ENCODE measurements at regions not wholly inside any gene's neighbourhood (a gene's known extent, or its start where the extent isn't known, plus 50 kb on each side); places are given as distances from the start of the nearest gene placed in this dataset.

DNA sequence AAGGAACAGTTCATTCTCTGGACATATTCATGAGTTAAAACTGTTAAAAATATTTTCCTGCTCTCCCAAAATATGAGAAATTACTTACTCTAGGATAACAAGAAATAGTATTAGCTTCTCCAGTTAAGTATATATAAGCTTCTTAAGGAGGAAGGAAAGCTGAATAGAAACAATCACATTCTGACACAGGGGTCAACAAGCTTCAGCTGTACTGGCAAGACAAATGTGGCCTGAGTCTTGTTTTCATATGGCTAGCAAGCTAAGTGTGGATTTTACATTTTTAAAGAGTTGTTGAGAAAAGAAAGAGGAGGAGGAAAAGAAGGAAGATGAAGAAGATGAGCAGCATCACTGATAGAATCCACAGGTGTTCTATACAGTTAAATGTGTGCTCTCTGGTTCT lies 313.8 kb downstream of the ZPLD1 start:
- no peak for DNase-seq
- no peak overlapping the region for H3K27ac ChIP-seq (ENCODE audit: low read length)
- H4K20me1 ChIP-seq (ENCODE audit: insufficient read depth, low read length), result no peaks in the 10 kb centered on the region
- ATAC-seq (ENCODE audit: insufficient read depth, low read depth), result no peak
- H3K4me1 ChIP-seq (ENCODE audit: insufficient read depth, low read length), result no peaks in the 10 kb centered on the region
- H3K9me3 ChIP-seq (ENCODE audit: insufficient read depth, low read length, severe bottlenecking), result no peaks in the 10 kb centered on the region
- H3K79me2 ChIP-seq (ENCODE audit: insufficient read depth, low read length), result no peaks in the 10 kb centered on the region
- H3K27me3 ChIP-seq (ENCODE audit: insufficient read depth, low read length, poor library complexity), result no peaks in the 10 kb centered on the region
- no peak overlapping the region for H2AFZ ChIP-seq (ENCODE audit: low read depth, low read length)
- TF ChIP-seq, protein P1, sequence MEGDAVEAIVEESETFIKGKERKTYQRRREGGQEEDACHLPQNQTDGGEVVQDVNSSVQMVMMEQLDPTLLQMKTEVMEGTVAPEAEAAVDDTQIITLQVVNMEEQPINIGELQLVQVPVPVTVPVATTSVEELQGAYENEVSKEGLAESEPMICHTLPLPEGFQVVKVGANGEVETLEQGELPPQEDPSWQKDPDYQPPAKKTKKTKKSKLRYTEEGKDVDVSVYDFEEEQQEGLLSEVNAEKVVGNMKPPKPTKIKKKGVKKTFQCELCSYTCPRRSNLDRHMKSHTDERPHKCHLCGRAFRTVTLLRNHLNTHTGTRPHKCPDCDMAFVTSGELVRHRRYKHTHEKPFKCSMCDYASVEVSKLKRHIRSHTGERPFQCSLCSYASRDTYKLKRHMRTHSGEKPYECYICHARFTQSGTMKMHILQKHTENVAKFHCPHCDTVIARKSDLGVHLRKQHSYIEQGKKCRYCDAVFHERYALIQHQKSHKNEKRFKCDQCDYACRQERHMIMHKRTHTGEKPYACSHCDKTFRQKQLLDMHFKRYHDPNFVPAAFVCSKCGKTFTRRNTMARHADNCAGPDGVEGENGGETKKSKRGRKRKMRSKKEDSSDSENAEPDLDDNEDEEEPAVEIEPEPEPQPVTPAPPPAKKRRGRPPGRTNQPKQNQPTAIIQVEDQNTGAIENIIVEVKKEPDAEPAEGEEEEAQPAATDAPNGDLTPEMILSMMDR (IDR thresholded peaks at IDR 0.05; ENCODE audit: borderline replicate concordance, extremely low read depth, low read length, poor library complexity, severe bottlenecking), result no peak
- no peak for TF ChIP-seq EZH2 (IDR thresholded peaks at IDR 0.05; ENCODE audit: borderline replicate concordance, low read depth, low read length, severe bottlenecking)
- H3K36me3 ChIP-seq (ENCODE audit: insufficient read depth, low read length), result no peaks in the 10 kb centered on the region
- H3K4me3 ChIP-seq (ENCODE audit: low read depth in 1 of 2, low read length in 2 of 2), result no peak overlapping the region
- H3K4me2 ChIP-seq (ENCODE audit: insufficient read depth, low read length), result no peak overlapping the region
- no peak overlapping the region for H3K9ac ChIP-seq (ENCODE audit: low read depth, low read length)

DNA sequence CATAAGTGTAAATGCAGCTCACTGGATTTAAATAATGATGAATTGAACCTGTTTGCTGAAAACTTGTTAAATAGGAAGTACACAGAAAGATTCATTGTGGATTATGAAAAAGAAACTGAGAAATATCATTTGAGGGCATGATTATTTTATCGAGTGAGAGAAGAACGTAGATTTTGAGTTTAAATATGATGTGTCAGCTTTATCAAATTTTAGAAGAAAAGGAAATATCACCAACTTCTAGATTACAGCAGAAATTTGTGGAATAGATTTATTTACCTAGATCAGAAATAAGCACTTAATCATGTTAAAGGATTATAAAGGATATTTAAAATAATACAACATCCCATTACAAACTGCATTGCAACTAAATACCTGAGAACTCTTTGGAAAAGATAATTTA lies 315.5 kb downstream of the ZPLD1 start:
- Histone ChIP-seq H3K79me2 (ENCODE audit: insufficient read depth, low read length) (no peaks in the 10 kb centered on the region), H3K4me3 (ENCODE audit: low read depth in 1 of 2, low read length in 2 of 2) (no peak overlapping the region), H3K27me3 (ENCODE audit: insufficient read depth, low read length, poor library complexity) (no peaks in the 10 kb centered on the region), H3K9ac (ENCODE audit: low read depth, low read length) (no peak overlapping the region), H3K4me2 (ENCODE audit: insufficient read depth, low read length) (no peak overlapping the region), H4K20me1 (ENCODE audit: insufficient read depth, low read length) (no peaks in the 10 kb centered on the region), H3K36me3 (ENCODE audit: insufficient read depth, low read length) (no peaks in the 10 kb centered on the region), H3K27ac (ENCODE audit: low read length) (no peak overlapping the region), H3K9me3 (ENCODE audit: insufficient read depth, low read length, severe bottlenecking) (no peaks in the 10 kb centered on the region), H2AFZ (ENCODE audit: low read depth, low read length) (no peak overlapping the region), H3K4me1 (ENCODE audit: insufficient read depth, low read length) (no peaks in the 10 kb centered on the region)
- ATAC-seq (ENCODE audit: insufficient read depth, low read depth) (no peak), DNase-seq (no peak)
- no peak for TF ChIP-seq EZH2 (IDR thresholded peaks at IDR 0.05; ENCODE audit: borderline replicate concordance, low read depth, low read length, severe bottlenecking)
- TF ChIP-seq, protein P1 (IDR thresholded peaks at IDR 0.05; ENCODE audit: borderline replicate concordance, extremely low read depth, low read length, poor library complexity, severe bottlenecking), result no peak

DNA sequence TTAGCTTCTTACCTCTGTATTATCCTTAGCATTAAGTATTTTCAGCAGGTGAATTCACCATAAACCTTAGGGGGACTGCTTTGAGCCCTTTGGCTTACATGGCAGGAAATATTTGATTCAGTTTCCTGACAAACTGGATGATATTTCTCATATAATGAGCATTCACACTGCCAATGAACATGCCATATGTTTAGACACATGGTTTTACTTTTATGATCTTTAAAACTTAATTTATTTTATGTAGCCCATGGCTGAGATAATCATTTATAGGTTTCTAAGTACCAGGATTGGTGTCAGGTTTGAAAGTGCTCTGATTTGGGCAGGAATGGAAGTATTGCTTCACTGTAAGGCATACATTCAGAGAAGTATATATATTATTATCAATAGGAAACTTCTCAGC lies 319.1 kb downstream of the ZPLD1 start:
- H3K27ac ChIP-seq (ENCODE audit: low read length), result no peak overlapping the region
- no peaks in the 10 kb centered on the region for H4K20me1 ChIP-seq (ENCODE audit: insufficient read depth, low read length)
- no peak overlapping the region for H2AFZ ChIP-seq (ENCODE audit: low read depth, low read length)
- no peaks in the 10 kb centered on the region for H3K79me2 ChIP-seq (ENCODE audit: insufficient read depth, low read length)
- no peak overlapping the region for H3K4me3 ChIP-seq (ENCODE audit: low read depth in 1 of 2, low read length in 2 of 2)
- no peaks in the 10 kb centered on the region for H3K36me3 ChIP-seq (ENCODE audit: insufficient read depth, low read length)
- ATAC-seq (ENCODE audit: insufficient read depth, low read depth), result no peak
- no peaks in the 10 kb centered on the region for H3K27me3 ChIP-seq (ENCODE audit: insufficient read depth, low read length, poor library complexity)
- H3K9me3 ChIP-seq (ENCODE audit: insufficient read depth, low read length, severe bottlenecking), result no peaks in the 10 kb centered on the region
- TF ChIP-seq, protein P1 (IDR thresholded peaks at IDR 0.05; ENCODE audit: borderline replicate concordance, extremely low read depth, low read length, poor library complexity, severe bottlenecking), result no peak
- no peak for TF ChIP-seq EZH2 (IDR thresholded peaks at IDR 0.05; ENCODE audit: borderline replicate concordance, low read depth, low read length, severe bottlenecking)
- H3K9ac ChIP-seq (ENCODE audit: low read depth, low read length), result no peak overlapping the region
- H3K4me2 ChIP-seq (ENCODE audit: insufficient read depth, low read length), result no peak overlapping the region
- DNase-seq, result no peak
- no peaks in the 10 kb centered on the region for H3K4me1 ChIP-seq (ENCODE audit: insufficient read depth, low read length)

DNA sequence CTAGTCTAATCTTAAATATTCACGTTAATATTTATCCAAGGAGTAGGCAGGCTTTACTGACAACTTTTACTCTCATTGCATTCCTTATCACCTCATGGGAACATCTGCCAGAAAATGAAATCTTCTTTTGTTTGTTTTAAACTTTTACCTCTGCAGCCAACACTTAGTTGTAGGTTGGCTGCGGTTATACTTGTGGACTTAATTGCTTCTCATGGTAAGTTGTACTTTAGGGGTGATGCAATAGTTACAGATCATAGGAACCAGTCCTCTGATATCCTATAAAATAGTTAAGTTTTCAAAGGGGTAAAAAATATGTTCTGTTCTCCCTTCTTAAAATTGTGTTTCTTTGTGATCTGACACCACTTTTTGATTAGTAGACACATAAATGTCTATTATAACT lies 321.9 kb downstream of the ZPLD1 start:
- Histone ChIP-seq H3K4me1 (ENCODE audit: insufficient read depth, low read length) (no peaks in the 10 kb centered on the region), H3K9me3 (ENCODE audit: insufficient read depth, low read length, severe bottlenecking) (no peaks in the 10 kb centered on the region), H3K36me3 (ENCODE audit: insufficient read depth, low read length) (no peaks in the 10 kb centered on the region), H3K4me3 (ENCODE audit: low read depth in 1 of 2, low read length in 2 of 2) (no peak overlapping the region), H3K4me2 (ENCODE audit: insufficient read depth, low read length) (no peak overlapping the region), H4K20me1 (ENCODE audit: insufficient read depth, low read length) (no peaks in the 10 kb centered on the region), H3K79me2 (ENCODE audit: insufficient read depth, low read length) (no peaks in the 10 kb centered on the region), H2AFZ (ENCODE audit: low read depth, low read length) (no peak overlapping the region), H3K27ac (ENCODE audit: low read length) (no peak overlapping the region), H3K9ac (ENCODE audit: low read depth, low read length) (no peak overlapping the region), H3K27me3 (ENCODE audit: insufficient read depth, low read length, poor library complexity) (no peaks in the 10 kb centered on the region)
- DNase-seq, result no peak
- TF ChIP-seq, protein P1 (IDR thresholded peaks at IDR 0.05; ENCODE audit: borderline replicate concordance, extremely low read depth, low read length, poor library complexity, severe bottlenecking), result no peak
- TF ChIP-seq EZH2 (IDR thresholded peaks at IDR 0.05; ENCODE audit: borderline replicate concordance, low read depth, low read length, severe bottlenecking), result no peak
- ATAC-seq (ENCODE audit: insufficient read depth, low read depth), result no peak
